GM13977 (cell line): ENCODE measurements at regions not wholly inside any gene's neighbourhood (a gene's known extent, or its start where the extent isn't known, plus 50 kb on each side); places are given as distances from the start of the nearest gene placed in this dataset.
A peak's percentile ranks its signal among the peaks of the same experiment; 100 is the strongest.
"Not testable (repeated sequence)": the region's sequence is repeated elsewhere in the genome, so short reads cannot be mapped to it uniquely, and the experiment has no call there.

Source experiments
- DNase-seq: peaks from one replicate; pipeline ENCODE4 v3.0.0; 2012; ENCODE audit warnings: low spot score
- CTCF ChIP-seq: IDR thresholded peaks from 2 replicates; pipeline ENCODE4 v1.5.1; 2012; ENCODE audit warnings: mild to moderate bottlenecking, control low read depth; ENCODE audit not compliant: insufficient read depth; ENCODE audit errors: extremely low read depth, missing control alignments
- in situ Hi-C: fragments of 300-500 bp; cut with MboI; formaldehyde crosslinking; loops from one replicate; pipeline ENCODE4 v1.12.0; 2022; ENCODE audit warnings: low sequenced_read_pairs, low pct_unique_long_range_greater_than_20kb, mixed read lengths, inconsistent platforms; ENCODE audit not compliant: unreplicated experiment

- in situ Hi-C loops = no loop called here
- TF ChIP-seq CTCF = no peak
- no peak for DNase-seq
Observed at GRCh38 chr2:186976329-186976728, 127.4 kb upstream of the ZSWIM2 start.

GRCh38 chr2:186972281-186972970, 123.5 kb upstream of the ZSWIM2 start:
- in situ Hi-C loops = no loop called here
- DNase-seq = no peak
- no peak for TF ChIP-seq CTCF

- in situ Hi-C loops = no loop called here
- peak; percentile 51 for DNase-seq
Observed at GRCh38 chr2:186968277-186968676, 119.3 kb upstream of the ZSWIM2 start.

GRCh38 chr2:186966015-186966414, 117.0 kb upstream of the ZSWIM2 start:
- no peak for DNase-seq

More at GRCh38 chr2:186968277-186968676, 119.3 kb upstream of the ZSWIM2 start:
- no peak for TF ChIP-seq CTCF

GRCh38 chr2:186962085-186962747, 113.2 kb upstream of the ZSWIM2 start:
- TF ChIP-seq CTCF = no peak
- in situ Hi-C loops = no loop called here
- DNase-seq = no peak

More at GRCh38 chr2:186966015-186966414, 117.0 kb upstream of the ZSWIM2 start:
- TF ChIP-seq CTCF = no peak
- in situ Hi-C loops = no loop called here

- in situ Hi-C loops, DNase-seq: not testable (repeated sequence)
Observed at GRCh38 chr2:186960241-186960640, 111.3 kb upstream of the ZSWIM2 start.

- DNase-seq = no peak
- TF ChIP-seq CTCF = no peak
- in situ Hi-C loops = no loop called here
Observed at GRCh38 chr2:186959486-186959885, 110.5 kb upstream of the ZSWIM2 start.
